Neutrophil (primary cell): ENCODE measurements at regions not wholly inside any gene's neighbourhood (a gene's known extent, or its start where the extent isn't known, plus 50 kb on each side); places are given as distances from the start of the nearest gene placed in this dataset.

ENCODE experiments used
- H3K27ac ChIP-seq: fragments of 200-600 bp; sonication (generic); 2 replicates; pipeline ENCODE4 v1.5.1; 2016; ENCODE audit warnings: mild to moderate bottlenecking, moderate library complexity
- H3K27me3 ChIP-seq: fragments of 200-600 bp; sonication (generic); 2 replicates; pipeline ENCODE4 v1.6.0; 2016; ENCODE audit warnings: mild to moderate bottlenecking
- H3K36me3 ChIP-seq: fragments of 200-600 bp; sonication (generic); 2 replicates; pipeline ENCODE4 v1.5.1; 2017
- H3K4me1 ChIP-seq, 2 experiments: fragments of 200-600 bp in 1 of 2; sonication (generic) in 1 of 2; 1 replicate in 1 of 2; 2 replicates in 1 of 2; pipeline versions ENCODE4 v1.5.1 to v1.6.1; 2013 to 2016; ENCODE audit warnings: low read depth in 1 of 2, low read length in 1 of 2, mild to moderate bottlenecking in 1 of 2, moderate library complexity in 1 of 2; ENCODE audit not compliant: control insufficient read depth in 1 of 2, insufficient read depth in 1 of 2
- H3K4me3 ChIP-seq, 2 experiments: fragments of 200-600 bp in 1 of 2; sonication (generic) in 1 of 2; 1 replicate in 1 of 2; 2 replicates in 1 of 2; pipeline ENCODE4 v1.5.1; 2013 to 2016; ENCODE audit warnings: low read depth in 1 of 2, low read length in 1 of 2, mild to moderate bottlenecking in 1 of 2, moderate library complexity in 1 of 2
- H3K9me3 ChIP-seq: fragments of 200-600 bp; sonication (generic); 2 replicates; pipeline ENCODE4 v1.5.1; 2016
- CTCF ChIP-seq: fragments of 200-600 bp; sonication (generic); IDR thresholded peaks from 2 replicates; pipeline ENCODE4 v1.5.1; 2016; ENCODE audit warnings: antibody characterized with exemption

GRCh38 chr13:81778350-81778749 is 1437.4 kb upstream of the SPRY2 start:
- Histone ChIP-seq H3K4me3 (no peak overlapping the region), H3K9me3 (no peaks in the 10 kb centered on the region), H3K27ac (no peak overlapping the region), H3K4me1 (no peaks in the 10 kb centered on the region), H3K27me3 (no peaks in the 10 kb centered on the region), H3K36me3 (no peaks in the 10 kb centered on the region)
- no peak for TF ChIP-seq CTCF

GRCh38 chr13:81773263-81773662 is 1432.3 kb upstream of the SPRY2 start:
- Histone ChIP-seq H3K9me3 (no peaks in the 10 kb centered on the region), H3K27ac (no peak overlapping the region), H3K27me3 (no peaks in the 10 kb centered on the region), H3K4me1 (no peaks in the 10 kb centered on the region), H3K36me3 (no peaks in the 10 kb centered on the region), H3K4me3 (no peak overlapping the region)
- no peak for TF ChIP-seq CTCF

GRCh38 chr13:81771951-81772350 is 1431.0 kb upstream of the SPRY2 start:
- no peaks in the 10 kb centered on the region for H3K4me1 ChIP-seq
- H3K27me3 ChIP-seq = no peaks in the 10 kb centered on the region
- H3K36me3 ChIP-seq = no peaks in the 10 kb centered on the region
- H3K4me3 ChIP-seq = no peak overlapping the region
- H3K27ac ChIP-seq = no peak overlapping the region
- no peaks in the 10 kb centered on the region for H3K9me3 ChIP-seq
- no peak for TF ChIP-seq CTCF

- no peaks in the 10 kb centered on the region for H3K27me3 ChIP-seq
- no peak overlapping the region for H3K27ac ChIP-seq
- H3K4me3 ChIP-seq = no peak overlapping the region
- TF ChIP-seq CTCF = no peak
- no peaks in the 10 kb centered on the region for H3K9me3 ChIP-seq
- no peaks in the 10 kb centered on the region for H3K4me1 ChIP-seq
- H3K36me3 ChIP-seq = no peaks in the 10 kb centered on the region
Observed at GRCh38 chr13:81770868-81771505, 1430.1 kb upstream of the SPRY2 start.

GRCh38 chr13:81762449-81762848 is 1421.5 kb upstream of the SPRY2 start:
- no peak for TF ChIP-seq CTCF
- Histone ChIP-seq H3K36me3 (no peaks in the 10 kb centered on the region), H3K27me3 (no peaks in the 10 kb centered on the region), H3K4me3 (no peak overlapping the region), H3K27ac (no peak overlapping the region), H3K4me1 (no peaks in the 10 kb centered on the region), H3K9me3 (no peaks in the 10 kb centered on the region)

GRCh38 chr13:81760316-81760715 is 1419.4 kb upstream of the SPRY2 start:
- TF ChIP-seq CTCF = no peak
- Histone ChIP-seq H3K4me3 (no peak overlapping the region), H3K36me3 (no peaks in the 10 kb centered on the region), H3K4me1 (no peaks in the 10 kb centered on the region), H3K27me3 (no peaks in the 10 kb centered on the region), H3K9me3 (no peaks in the 10 kb centered on the region), H3K27ac (no peak overlapping the region)
